Heart left ventricle (tissue), 16 donors: ENCODE measurements at regions not wholly inside any gene's neighbourhood (a gene's known extent, or its start where the extent isn't known, plus 50 kb on each side); places are given as distances from the start of the nearest gene placed in this dataset.

Source experiments
- ATAC-seq, 4 donors: fragments of 200-7000 bp; cut with Tn5 transposase; one replicate each; pipeline ENCODE4 v1.9.1; 2020 to 2022; ENCODE audit warnings: moderate library complexity in 4 of 4, mild to moderate bottlenecking in 3 of 4, moderate number of reproducible peaks in 1 of 4
- DNase-seq, 5 donors: peaks; one replicate each; pipeline ENCODE4 v3.0.0-alpha.2; 2020
- H3K27ac ChIP-seq, 12 donors: fragments of 200-600 bp; sonication (generic) in 4 of 12; one replicate each; pipeline versions ENCODE4 v1.5.0 to v1.8.0; 2016 to 2022; ENCODE audit warnings: mild to moderate bottlenecking in 2 of 12
- H3K27me3 ChIP-seq, 9 donors: fragments of 200-600 bp; sonication (generic) in 2 of 9; one replicate each; pipeline versions ENCODE4 v1.5.1 to v1.8.0; 2016 to 2022; ENCODE audit warnings: mild to moderate bottlenecking in 3 of 9
- H3K36me3 ChIP-seq, 9 donors: fragments of 200-600 bp; sonication (generic) in 2 of 9; one replicate each; pipeline versions ENCODE4 v1.5.0 to v1.8.0; 2018 to 2022; ENCODE audit warnings: mild to moderate bottlenecking in 2 of 9
- H3K4me1 ChIP-seq, 12 donors: fragments of 200-600 bp; sonication (generic) in 4 of 12; one replicate each; pipeline versions ENCODE4 v1.5.0 to v1.8.0; 2016 to 2022; ENCODE audit warnings: mild to moderate bottlenecking in 3 of 12
- H3K4me3 ChIP-seq, 12 donors: fragments of 200-600 bp; sonication (generic) in 4 of 12; one replicate each; pipeline versions ENCODE4 v1.5.0 to v1.8.0; 2017 to 2022; ENCODE audit warnings: mild to moderate bottlenecking in 9 of 12, moderate library complexity in 4 of 12
- H3K9me3 ChIP-seq, 12 donors: fragments of 200-600 bp; sonication (generic) in 4 of 12; one replicate each; pipeline versions ENCODE4 v1.5.0 to v1.8.0; 2016 to 2022; ENCODE audit warnings: mild to moderate bottlenecking in 1 of 12
- CTCF ChIP-seq, 12 donors: fragments of 200-600 bp; sonication (generic) in 4 of 12; IDR thresholded peaks; one replicate each; pipeline versions ENCODE4 v1.5.0 to v1.8.0; 2018 to 2022; ENCODE audit warnings: antibody characterized with exemption in 12 of 12, mild to moderate bottlenecking in 5 of 12
- POLR2A ChIP-seq, 2 donors: fragments of 450-650 bp; IDR thresholded peaks; one replicate each; pipeline ENCODE4 v1.6.1; 2017; ENCODE audit warnings: antibody characterized with exemption in 2 of 2, mild to moderate bottlenecking in 2 of 2, moderate library complexity in 2 of 2
- WGBS, 4 donors: extraction: QIAGEN DNeasy Blood & Tissue Kit in 2 of 4; methylation state at CpG; one replicate each; pipeline versions ENCODE4 v1.1.5 to v1.1.7; 2013 to 2018; 5-methylcytosine and 5-hydroxymethylcytosine counted together
- intact Hi-C, 10 donors: fragments of 100-400 bp; cut with DNase I; formaldehyde crosslinking; loops; one replicate each; pipeline versions ENCODE4 v1.11.1 to v1.14.2; 2022
- donor health status: ischemic (EF 13 %, LVEDD 7.1; RV severe dilation, severe dysfunction).
- donor health status: healthy with polysubstance abuse.
- donor health status: DM: no; HTN: yes; CAD: no.
- donor health status: DM: no; HTN: no; CAD: no.
- donor health status: ischemic (EF 25% LVEDD 6.9; RV normal size, moderate dysfunction).
- donor health status: ischemic (EF 25% LVEDD 5.7; RV mildly dilated, moderate dysfunction).
- donor health status: healthy.
- donor health status: DM: yes; HTN: yes; CAD: no.
- donor health status: ischemic (EF 35%, LVEDD 5.7; RV mildly dilated, moderate dysfunction).
- donor health status: nonischemic (EF 11% LVEDD 7.7; RV severe dilation, severe dysfunction).
- donor health status: DM: yes; HTN: yes; CAD: no.
- donor health status: PGD.
- donor health status: ischemic (EF 29% LVEDD 5.4; RV normal size, mild dysfunction).
- donor health status: nonischemic (EF 23%, LVEDD 6.1; RV moderate dilation, normal function).

- TF ChIP-seq CTCF (IDR thresholded peaks at IDR 0.05) (no peak), POLR2A (IDR thresholded peaks at IDR 0.05) (no peak)
- no peak for ATAC-seq
- no peak overlapping the region for H3K4me3 ChIP-seq
- no peaks in the 10 kb centered on the region for H3K9me3 ChIP-seq
- no peak overlapping the region for H3K27ac ChIP-seq
- no peaks in the 10 kb centered on the region for H3K4me1 ChIP-seq
- no peak for DNase-seq
- no peaks in the 10 kb centered on the region for H3K36me3 ChIP-seq
- H3K27me3 ChIP-seq, result peaks cover 0 to 30% (median 0%) of the 10 kb centered on the region in 9 donors
- intact Hi-C loops, result no loop called here
- WGBS, 4 donors, result 77 to 100% (median 89%) methylated on average over 1 of the region's 1 CpG
Measured at GRCh38 chrX:39204945-39205344, 403.7 kb downstream of the MID1IP1 start.

GRCh38 chrX:39205467-39205866, 404.2 kb downstream of the MID1IP1 start:
- no peaks in the 10 kb centered on the region for H3K36me3 ChIP-seq
- H3K27ac ChIP-seq, result no peak overlapping the region
- no peak overlapping the region for H3K4me3 ChIP-seq
- H3K4me1 ChIP-seq, result no peaks in the 10 kb centered on the region
- 39 to 61% (median 53%) methylated on average over 4 of the region's 4 CpGs for WGBS, 4 donors
- DNase-seq, result no peak
- no peaks in the 10 kb centered on the region for H3K9me3 ChIP-seq
- H3K27me3 ChIP-seq, result peaks cover 0 to 30% (median 0%) of the 10 kb centered on the region in 9 donors
- ATAC-seq, result no peak
- TF ChIP-seq POLR2A (IDR thresholded peaks at IDR 0.05) (no peak), CTCF (IDR thresholded peaks at IDR 0.05) (no peak)
- intact Hi-C loops, result no loop called here

- intact Hi-C loops, result no loop called here
- Histone ChIP-seq H3K9me3 (no peaks in the 10 kb centered on the region), H3K27me3 (peaks cover 0 to 30% (median 0%) of the 10 kb centered on the region in 9 donors), H3K4me3 (no peak overlapping the region), H3K4me1 (no peaks in the 10 kb centered on the region), H3K27ac (no peak overlapping the region), H3K36me3 (no peaks in the 10 kb centered on the region)
- no peak for TF ChIP-seq POLR2A (IDR thresholded peaks at IDR 0.05)
- no peak for TF ChIP-seq CTCF (IDR thresholded peaks at IDR 0.05)
- 66 to 93% (median 81%) methylated on average over 4 of the region's 4 CpGs for WGBS, 4 donors
- ATAC-seq (no peak), DNase-seq (no peak)
Measured at GRCh38 chrX:39206399-39207145, 405.3 kb downstream of the MID1IP1 start.

- H3K27me3 ChIP-seq, result peaks cover 0 to 18% (median 0%) of the 10 kb centered on the region in 9 donors
- no peaks in the 10 kb centered on the region for H3K9me3 ChIP-seq
- H3K4me3 ChIP-seq, result no peak overlapping the region
- no peak for TF ChIP-seq POLR2A (IDR thresholded peaks at IDR 0.05)
- no peak for TF ChIP-seq CTCF (IDR thresholded peaks at IDR 0.05)
- H3K4me1 ChIP-seq, result no peaks in the 10 kb centered on the region
- no peak overlapping the region for H3K27ac ChIP-seq
- intact Hi-C loops, result no loop called here
- H3K36me3 ChIP-seq, result no peaks in the 10 kb centered on the region
- ATAC-seq (no peak), DNase-seq (no peak)
- 39 to 100% (median 94%) methylated on average over 1 of the region's 1 CpG for WGBS, 4 donors
Measured at GRCh38 chrX:39211501-39211900, 410.2 kb downstream of the MID1IP1 start.
